IMR-90 (cell line): ENCODE measurements at regions not wholly inside any gene's neighbourhood (a gene's known extent, or its start where the extent isn't known, plus 50 kb on each side); places are given as distances from the start of the nearest gene placed in this dataset.

ENCODE experiments used
- ATAC-seq: fragments of 200-7000 bp; cut with Tn5 transposase; 2 replicates; pipeline ENCODE4 v1.9.1; 2020; ENCODE audit warnings: low read depth, mild to moderate bottlenecking, moderate library complexity
- BruUV-seq: library from RNA; stranded (reverse); fragments of 400-500 nt; replicated peaks from 2 replicates; lab custom pipeline; 2021; lab: Mats Ljungman, UMichigan
- CTCF ChIA-PET: fragments of 300-600 bp; formaldehyde crosslinking; extraction: SDS; loops from one replicate; lab custom pipeline; 2021; ENCODE audit warnings: antibody characterized with exemption; lab: Yijun Ruan, JAX
- POLR2A ChIA-PET: fragments of 300-600 bp; sonication (Branson Sonifier 250); formaldehyde crosslinking; loops from one replicate; lab custom pipeline; 2022; ENCODE audit warnings: antibody characterized with exemption; ENCODE audit not compliant: unreplicated experiment; lab: Charles Lee
- DNase-seq: peaks from one replicate; pipeline ENCODE4 v3.0.0; 2013
- H2AFZ ChIP-seq: replicated peaks from 2 replicates; pipeline ENCODE3; 2013; ENCODE audit warnings: low read length, mild to moderate bottlenecking; ENCODE audit not compliant: poor library complexity
- H2AK5ac ChIP-seq: 2 replicates; pipeline ENCODE4 v1.6.1; 2013; ENCODE audit warnings: low read depth, low read length, inconsistent platforms
- H2AK9ac ChIP-seq: replicated peaks from 2 replicates; pipeline ENCODE3; 2013; ENCODE audit warnings: mild to moderate bottlenecking, low read depth, low read length, moderate library complexity; ENCODE audit not compliant: poor library complexity
- H2BK120ac ChIP-seq: 2 replicates; pipeline ENCODE4 v1.6.1; 2013; ENCODE audit warnings: low read depth, low read length, inconsistent platforms
- H2BK15ac ChIP-seq: 3 replicates; pipeline ENCODE4 v1.6.1; 2013; ENCODE audit warnings: low read depth, low read length, inconsistent platforms
- H2BK20ac ChIP-seq: 2 replicates; pipeline ENCODE4 v1.6.1; 2013; ENCODE audit warnings: low read depth, mild to moderate bottlenecking, inconsistent platforms, low read length, moderate library complexity
- H2BK5ac ChIP-seq: 2 replicates; pipeline ENCODE4 v1.6.1; 2013; ENCODE audit warnings: mild to moderate bottlenecking, low read depth, low read length, inconsistent platforms; ENCODE audit not compliant: poor library complexity, severe bottlenecking
- H3K14ac ChIP-seq: replicated peaks from 2 replicates; pipeline ENCODE4 v1.6.1; 2013; ENCODE audit warnings: low read depth, low read length, inconsistent platforms
- H3K18ac ChIP-seq: 2 replicates; pipeline ENCODE4 v1.6.1; 2013; ENCODE audit warnings: low read depth, low read length, control low read depth
- H3K23ac ChIP-seq: 2 replicates; pipeline ENCODE4 v1.6.1; 2013; ENCODE audit warnings: low read depth, low read length, inconsistent platforms
- H3K27ac ChIP-seq: 2 replicates; pipeline ENCODE4 v1.5.1; 2013; ENCODE audit warnings: mild to moderate bottlenecking, control low read depth, low read length; ENCODE audit not compliant: insufficient read depth
- H3K27me3 ChIP-seq: 2 replicates; pipeline ENCODE4 v1.6.1; 2013; ENCODE audit warnings: low read length; ENCODE audit not compliant: control insufficient read depth, insufficient read depth
- H3K36me3 ChIP-seq: 2 replicates; pipeline ENCODE4 v1.6.1; 2013; ENCODE audit warnings: low read length, mixed read lengths; ENCODE audit not compliant: control insufficient read depth, insufficient read depth
- H3K4ac ChIP-seq: 2 replicates; pipeline ENCODE4 v1.6.1; 2013; ENCODE audit warnings: low read depth, low read length, inconsistent platforms
- H3K4me1 ChIP-seq: 2 replicates; pipeline ENCODE4 v1.6.1; 2013; ENCODE audit warnings: low read length, mixed read lengths; ENCODE audit not compliant: control insufficient read depth, insufficient read depth
- H3K4me2 ChIP-seq: 2 replicates; pipeline ENCODE4 v1.6.1; 2013; ENCODE audit warnings: low read depth, mild to moderate bottlenecking, control low read depth, low read length, moderate library complexity
- H3K4me3 ChIP-seq: 2 replicates; pipeline ENCODE4 v1.5.1; 2013; ENCODE audit warnings: low read depth, mild to moderate bottlenecking, control low read depth, low read length, moderate library complexity; ENCODE audit not compliant: insufficient read depth
- H3K56ac ChIP-seq: 2 replicates; pipeline ENCODE4 v1.6.1; 2013; ENCODE audit warnings: low read length, inconsistent platforms; ENCODE audit not compliant: insufficient read depth; ENCODE audit errors: extremely low read depth
- H3K79me1 ChIP-seq, 2 experiments: 2 replicates each; pipeline ENCODE4 v1.6.1; 2013; ENCODE audit warnings: low read length in 2 of 2, inconsistent platforms in 1 of 2, low read depth in 1 of 2
- H3K9ac ChIP-seq: 2 replicates; pipeline ENCODE4 v1.6.1; 2013; ENCODE audit warnings: low read depth, low read length, control low read depth
- H3K9me1 ChIP-seq: 2 replicates; pipeline ENCODE4 v1.6.1; 2013; ENCODE audit warnings: low read length, inconsistent platforms; ENCODE audit not compliant: insufficient read depth
- H3K9me3 ChIP-seq: 2 replicates; pipeline ENCODE4 v1.6.1; 2013; ENCODE audit warnings: low read length; ENCODE audit not compliant: control insufficient read depth, insufficient read depth
- H4K20me1 ChIP-seq: 2 replicates; pipeline ENCODE4 v1.6.1; 2013; ENCODE audit warnings: low read length, inconsistent platforms; ENCODE audit not compliant: insufficient read depth
- H4K5ac ChIP-seq: 2 replicates; pipeline ENCODE4 v1.6.1; 2013; ENCODE audit warnings: mild to moderate bottlenecking, low read depth, low read length, control low read depth
- H4K8ac ChIP-seq, 2 experiments: 2 replicates each; pipeline ENCODE4 v1.6.1; 2013; ENCODE audit warnings: low read depth in 2 of 2, low read length in 2 of 2, control low read depth in 1 of 2, inconsistent platforms in 1 of 2
- H4K91ac ChIP-seq: 2 replicates; pipeline ENCODE4 v1.6.1; 2013; ENCODE audit warnings: low read depth, low read length, inconsistent platforms; ENCODE audit not compliant: insufficient read depth
- BHLHE40 ChIP-seq: fragments of 150-350 bp; IDR thresholded peaks from 2 replicates; pipeline ENCODE4 v1.6.1; 2016; ENCODE audit warnings: mild to moderate bottlenecking, low read depth, low read length
- CEBPB ChIP-seq: IDR thresholded peaks from 2 replicates; pipeline ENCODE4 v1.6.1; 2012; ENCODE audit warnings: low read depth, low read length, improper control_type of control experiment
- CHD1 ChIP-seq: IDR thresholded peaks from 2 replicates; pipeline ENCODE4 v1.6.1; 2012; ENCODE audit warnings: low read depth, low read length, improper control_type of control experiment
- ELK1 ChIP-seq: fragments of 150-350 bp; IDR thresholded peaks from 2 replicates; pipeline ENCODE4 v1.6.1; 2016; ENCODE audit warnings: low read depth, mild to moderate bottlenecking, low read length, moderate library complexity, borderline replicate concordance
- FOS ChIP-seq: fragments of 150-350 bp; IDR thresholded peaks from 2 replicates; pipeline ENCODE4 v1.6.1; 2016; ENCODE audit warnings: low read depth, low read length
- MAFK ChIP-seq: IDR thresholded peaks from 2 replicates; pipeline ENCODE4 v1.6.1; 2012; ENCODE audit warnings: low read depth, low read length, improper control_type of control experiment
- MAZ ChIP-seq: IDR thresholded peaks from 2 replicates; pipeline ENCODE4 v1.6.1; 2012; ENCODE audit warnings: low read depth, mild to moderate bottlenecking, low read length, improper control_type of control experiment, moderate library complexity, borderline replicate concordance
- NFE2L2 ChIP-seq: fragments of 150-350 bp; IDR thresholded peaks from 2 replicates; pipeline ENCODE4 v1.6.1; 2016; ENCODE audit warnings: low read depth, mild to moderate bottlenecking, low read length
- POLR2A ChIP-seq: IDR thresholded peaks from 2 replicates; pipeline ENCODE4 v1.6.1; 2012; ENCODE audit warnings: mild to moderate bottlenecking, low read depth, low read length
- RCOR1 ChIP-seq: IDR thresholded peaks from 2 replicates; pipeline ENCODE4 v1.6.1; 2012; ENCODE audit warnings: mild to moderate bottlenecking, low read length, improper control_type of control experiment; ENCODE audit not compliant: insufficient replicate concordance
- RFX5 ChIP-seq: IDR thresholded peaks from 2 replicates; pipeline ENCODE4 v1.8.0; 2012; ENCODE audit warnings: low read depth, mild to moderate bottlenecking, low read length, moderate library complexity
- SMC3 ChIP-seq: fragments of 150-350 bp; IDR thresholded peaks from 2 replicates; pipeline ENCODE4 v1.6.1; 2016; ENCODE audit warnings: low read depth, mild to moderate bottlenecking, antibody characterized with exemption, low read length, moderate library complexity
- USF2 ChIP-seq: fragments of 150-350 bp; IDR thresholded peaks from 2 replicates; pipeline ENCODE4 v1.6.1; 2017; ENCODE audit warnings: mild to moderate bottlenecking, antibody characterized with exemption, low read length, low read depth
- WGBS, 2 experiments: methylation state at CpG; one replicate each; pipeline versions ENCODE4 v1.1.5 to v1.1.7; 2013; ENCODE audit warnings: missing lambda C conversion rate in 2 of 2; ENCODE audit not compliant: insufficient read length in 1 of 2; ENCODE audit errors: extremely low coverage in 2 of 2; 5-methylcytosine and 5-hydroxymethylcytosine counted together
- dilution Hi-C: fragments of 300-500 bp; cut with HindIII; formaldehyde crosslinking; loops from one replicate; pipeline ENCODE4 v1.14.3; 2018; ENCODE audit warnings: low sequenced_read_pairs; ENCODE audit not compliant: unreplicated experiment
- in situ Hi-C: fragments of 300-500 bp; cut with MboI; formaldehyde crosslinking; loops from 3 replicates; pipeline ENCODE4 v1.14.3; 2019; ENCODE audit warnings: low sequenced_read_pairs, inconsistent platforms, mixed read lengths
- intact Hi-C: fragments of 100-400 bp; cut with micrococcal nuclease; formaldehyde crosslinking; loops from 2 replicates; pipeline ENCODE4 v1.10.0; 2022
- TF ChIP-seq, protein P1 (sequence below): conservative IDR thresholded peaks from 2 replicates; pipeline ENCODE4 v1.5.1; 2012; ENCODE audit warnings: mild to moderate bottlenecking, low read depth, low read length, improper control_type of control experiment

DNA sequence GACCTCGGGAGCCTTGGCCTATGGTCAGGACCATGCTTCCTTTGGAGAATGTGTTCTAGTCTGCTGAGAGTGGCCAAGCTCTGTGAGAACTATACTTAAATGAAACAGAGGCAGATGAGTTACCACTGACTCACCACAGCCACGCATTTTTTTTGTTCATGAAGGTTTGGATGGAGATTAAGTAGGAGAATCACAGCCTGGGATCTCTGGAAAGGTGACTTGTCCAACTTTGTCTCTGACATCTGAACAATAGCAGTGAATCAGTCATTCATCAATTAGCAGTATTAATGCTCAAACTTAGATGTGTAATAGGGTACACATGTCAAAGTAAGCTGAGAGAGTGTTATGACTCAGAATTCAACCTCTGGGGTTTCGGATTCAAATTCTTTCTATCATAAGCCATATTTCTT lies 100.7 kb upstream of the ANO3 start:
- H2BK120ac ChIP-seq, result peak overlapping the region; percentile 48
- H2BK5ac ChIP-seq, result peak overlapping the region; percentile 81
- peak overlapping the region in 1 of 2 experiments; percentile 83; a peak in 2 of 4 replicates for H4K8ac ChIP-seq
- in situ Hi-C loops (no loop called here), dilution Hi-C loops (no loop called here), intact Hi-C loops (no loop called here)
- peaks cover 19% of the 10 kb centered on the region for H3K4me1 ChIP-seq
- no peak overlapping the region for H3K14ac ChIP-seq
- peak; percentile 64 for ATAC-seq
- BruUV-seq, result no TSS peak
- peak overlapping the region; percentile 66 for H3K18ac ChIP-seq
- H2AFZ ChIP-seq, result no peak overlapping the region
- no peaks in the 10 kb centered on the region for H3K79me1 ChIP-seq
- no peaks in the 10 kb centered on the region for H3K36me3 ChIP-seq
- H3K4me2 ChIP-seq, result peak overlapping the region; percentile 23; the same call in 1 of the 2 replicates
- H3K9me3 ChIP-seq, result no peaks in the 10 kb centered on the region
- no peak overlapping the region for H3K23ac ChIP-seq
- H3K9ac ChIP-seq, result no peak overlapping the region
- H3K27ac ChIP-seq, result peak overlapping the region; percentile 63
- H3K4me3 ChIP-seq, result no peak overlapping the region
- H3K9me1 ChIP-seq, result peaks cover 3% of the 10 kb centered on the region; the same call in 1 of the 2 replicates
- CTCF ChIA-PET, result interaction anchor here (0.6 to 1.3 kb wide), 2 partner anchors 249 to 1870 kb away, joined by 3 to 4 read pairs; no protein-coding TSS in a partner anchor
- no peak overlapping the region for H3K56ac ChIP-seq
- no CpG with 5 or more reads among the region's 3 CpGs for WGBS, 2 experiments
- 0 out of 2 replicates have a peak overlapping the region, but pooled peaks have one; percentile 60 for H4K5ac ChIP-seq
- peak overlapping the region; percentile 50; the same call in 1 of the 2 replicates for H2BK20ac ChIP-seq
- TF ChIP-seq RFX5 (no peak), BHLHE40 (peak; percentile 1; the same call in 1 of the 2 replicates), RCOR1 (no peak), MAZ (no peak), NFE2L2 (no peak), POLR2A (no peak), SMC3 (no peak), CEBPB (no peak), FOS (peak; percentile 88), CHD1 (no peak), MAFK (no peak), ELK1 (no peak), USF2 (no peak)
- TF ChIP-seq, protein P1, sequence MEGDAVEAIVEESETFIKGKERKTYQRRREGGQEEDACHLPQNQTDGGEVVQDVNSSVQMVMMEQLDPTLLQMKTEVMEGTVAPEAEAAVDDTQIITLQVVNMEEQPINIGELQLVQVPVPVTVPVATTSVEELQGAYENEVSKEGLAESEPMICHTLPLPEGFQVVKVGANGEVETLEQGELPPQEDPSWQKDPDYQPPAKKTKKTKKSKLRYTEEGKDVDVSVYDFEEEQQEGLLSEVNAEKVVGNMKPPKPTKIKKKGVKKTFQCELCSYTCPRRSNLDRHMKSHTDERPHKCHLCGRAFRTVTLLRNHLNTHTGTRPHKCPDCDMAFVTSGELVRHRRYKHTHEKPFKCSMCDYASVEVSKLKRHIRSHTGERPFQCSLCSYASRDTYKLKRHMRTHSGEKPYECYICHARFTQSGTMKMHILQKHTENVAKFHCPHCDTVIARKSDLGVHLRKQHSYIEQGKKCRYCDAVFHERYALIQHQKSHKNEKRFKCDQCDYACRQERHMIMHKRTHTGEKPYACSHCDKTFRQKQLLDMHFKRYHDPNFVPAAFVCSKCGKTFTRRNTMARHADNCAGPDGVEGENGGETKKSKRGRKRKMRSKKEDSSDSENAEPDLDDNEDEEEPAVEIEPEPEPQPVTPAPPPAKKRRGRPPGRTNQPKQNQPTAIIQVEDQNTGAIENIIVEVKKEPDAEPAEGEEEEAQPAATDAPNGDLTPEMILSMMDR, result no peak
- no peaks in the 10 kb centered on the region for H3K27me3 ChIP-seq
- no peak overlapping the region for H2AK9ac ChIP-seq
- H4K91ac ChIP-seq, result peak overlapping the region; percentile 67
- H2AK5ac ChIP-seq, result 0 out of 2 replicates have a peak overlapping the region, but pooled peaks have one; percentile 10
- POLR2A ChIA-PET, result no interaction called here
- H4K20me1 ChIP-seq, result no peaks in the 10 kb centered on the region
- peak overlapping the region; percentile 38; the same call in 1 of the 3 replicates for H2BK15ac ChIP-seq
- DNase-seq, result peak; percentile 94
- peak overlapping the region; percentile 26; the same call in 1 of the 2 replicates for H3K4ac ChIP-seq
